A549 (cell line): ENCODE measurements at regions not wholly inside any gene's neighbourhood (a gene's known extent, or its start where the extent isn't known, plus 50 kb on each side); places are given as distances from the start of the nearest gene placed in this dataset.
"Not testable (repeated sequence)": the region's sequence is repeated elsewhere in the genome, so short reads cannot be mapped to it uniquely, and the experiment has no call there.

Experiments
- ATAC-seq, 2 experiments: fragments of 200-7000 bp in 1 of 2; fragments of >200 bp in 1 of 2; cut with Nextera tagmentation in 1 of 2; cut with Tn5 transposase in 1 of 2; 3 replicates each; pipeline versions ENCODE4 v1.8.0 to v1.9.1; 2018 to 2020; ENCODE audit warnings: mild to moderate bottlenecking in 1 of 2, moderate library complexity in 1 of 2
- CTCF ChIA-PET: fragments of 300-600 bp; sonication (Branson Sonifier 250); formaldehyde crosslinking; extraction: SDS; loops from one replicate; lab custom pipeline; 2021; ENCODE audit warnings: antibody characterized with exemption, inconsistent platforms; lab: Yijun Ruan, JAX
- POLR2A ChIA-PET: fragments of 350-600 bp; formaldehyde crosslinking; extraction: SDS; loops from one replicate; lab custom pipeline; 2021; ENCODE audit warnings: antibody characterized with exemption, inconsistent platforms; lab: Yijun Ruan, JAX
- DNase-seq, 2 experiments: peaks; one replicate each; pipeline versions ENCODE4 v3.0.0 to v3.0.0-alpha.2; 2011 to 2016; ENCODE audit warnings: low read depth in 1 of 2, low spot score in 1 of 2
- FAIRE-seq: peaks from 2 replicates; lab custom pipeline; 2011; peaks lifted over from hg19 to GRCh38; lab: Jason Lieb, UNC
- H3K27ac ChIP-seq, 2 experiments: fragments of >200 bp; sonication (Bioruptor Twin); formaldehyde crosslinking; 3 replicates each; pipeline ENCODE4 v1.5.1; 2016 to 2017
- H3K4me1 ChIP-seq: fragments of >200 bp; sonication (Bioruptor Twin); formaldehyde crosslinking; 3 replicates; pipeline ENCODE4 v1.6.1; 2016
- H3K4me2 ChIP-seq: fragments of >200 bp; sonication (Bioruptor Twin); formaldehyde crosslinking; 3 replicates; pipeline ENCODE4 v1.6.1; 2016
- H3K4me3 ChIP-seq: fragments of >200 bp; sonication (Bioruptor Twin); formaldehyde crosslinking; 3 replicates; pipeline ENCODE4 v1.5.1; 2016
- H3K9me3 ChIP-seq: fragments of >200 bp; sonication (Bioruptor Twin); formaldehyde crosslinking; 3 replicates; pipeline ENCODE4 v1.6.1; 2016
- BHLHE40 ChIP-seq: IDR thresholded peaks from 2 replicates; pipeline ENCODE4 v1.6.1; 2012; ENCODE audit warnings: low read depth, low read length, inconsistent platforms
- CEBPB ChIP-seq, 2 experiments: fragments of >200 bp in 1 of 2; sonication (Bioruptor Twin) in 1 of 2; formaldehyde crosslinking in 1 of 2; IDR thresholded peaks; 2 replicates each; pipeline ENCODE4 v1.6.1; 2012 to 2016
- EP300 ChIP-seq, 2 experiments: fragments of >200 bp; sonication (Bioruptor Twin); formaldehyde crosslinking; IDR thresholded peaks; 2 replicates in 1 of 2; 3 replicates in 1 of 2; pipeline ENCODE4 v1.6.1; 2016 to 2017
- FOXS1 ChIP-seq: fragments of 250-450 bp; sonication (Bioruptor Pico); IDR thresholded peaks from 2 replicates; pipeline ENCODE4 v1.5.0; 2020; ENCODE audit warnings: mild to moderate bottlenecking, moderate library complexity
- HEYL ChIP-seq: fragments of 250-450 bp; sonication (Bioruptor Pico); IDR thresholded peaks from 2 replicates; pipeline ENCODE4 v1.8.0; 2021; ENCODE audit warnings: mild to moderate bottlenecking, moderate library complexity
- HOXB5 ChIP-seq: fragments of 250-450 bp; sonication (Bioruptor Pico); IDR thresholded peaks from 2 replicates; pipeline ENCODE4 v1.5.0; 2020; ENCODE audit warnings: mild to moderate bottlenecking, moderate library complexity
- JUN ChIP-seq, 2 experiments: fragments of >200 bp; sonication (Bioruptor Twin); formaldehyde crosslinking; IDR thresholded peaks; 2 replicates in 1 of 2; 3 replicates in 1 of 2; pipeline ENCODE4 v1.6.1; 2016 to 2017
- JUNB ChIP-seq: fragments of >200 bp; sonication (Bioruptor Twin); formaldehyde crosslinking; IDR thresholded peaks from 2 replicates; pipeline ENCODE4 v1.6.1; 2016
- KDM1A ChIP-seq: fragments of 200-600 bp; sonication (generic); IDR thresholded peaks from 2 replicates; pipeline ENCODE4 v1.6.1; 2016; ENCODE audit warnings: low read depth, mild to moderate bottlenecking
- KDM5A ChIP-seq: fragments of 200-600 bp; sonication (generic); IDR thresholded peaks from 2 replicates; pipeline ENCODE4 v1.6.1; 2016; ENCODE audit warnings: antibody characterized with exemption, mild to moderate bottlenecking
- MAFK ChIP-seq: fragments of 450-650 bp; IDR thresholded peaks from 2 replicates; pipeline ENCODE4 v1.6.1; 2014; ENCODE audit not compliant: partially characterized antibody
- NPAS2 ChIP-seq: fragments of 250-450 bp; sonication (Bioruptor Pico); IDR thresholded peaks from 2 replicates; pipeline ENCODE4 v1.8.0; 2022; ENCODE audit warnings: mild to moderate bottlenecking, moderate library complexity, borderline replicate concordance
- POLR2A ChIP-seq: IDR thresholded peaks from 2 replicates; pipeline ENCODE4 v1.6.1; 2012; ENCODE audit warnings: mild to moderate bottlenecking, low read length
- RAD21 ChIP-seq, 2 experiments: fragments of >200 bp in 1 of 2; sonication (Bioruptor Twin) in 1 of 2; formaldehyde crosslinking in 1 of 2; IDR thresholded peaks in 1 of 2; conservative IDR thresholded peaks in 1 of 2; 2 replicates in 1 of 2; 3 replicates in 1 of 2; pipeline ENCODE4 v1.6.1; 2012 to 2018; ENCODE audit warnings: inconsistent platforms in 1 of 2
- ZNF302 ChIP-seq: fragments of 250-450 bp; sonication (Bioruptor Pico); IDR thresholded peaks from 2 replicates; pipeline ENCODE4 v1.9.0; 2021; ENCODE audit warnings: inconsistent platforms, mild to moderate bottlenecking, moderate library complexity
- WGBS: methylation state at CpG from one replicate; pipeline ENCODE4 v1.1.6; 2017; ENCODE audit errors: missing lambda C conversion rate; 5-methylcytosine and 5-hydroxymethylcytosine counted together
- TF ChIP-seq, protein P1 (sequence below): fragments of >200 bp; sonication (Bioruptor Twin); formaldehyde crosslinking; IDR thresholded peaks from 2 replicates; pipeline ENCODE4 v1.6.1; 2016
- TF ChIP-seq, protein P2 (sequence below): IDR thresholded peaks from 2 replicates; pipeline ENCODE4 v1.6.1; 2012
- TF ChIP-seq, protein P3 (sequence below): fragments of >200 bp; sonication (Bioruptor Twin); formaldehyde crosslinking; IDR thresholded peaks from 3 replicates; pipeline ENCODE4 v1.6.1; 2016
- TF ChIP-seq, protein P4 (sequence below): fragments of >200 bp; sonication (Bioruptor Twin); formaldehyde crosslinking; IDR thresholded peaks from 3 replicates; pipeline ENCODE4 v1.5.1; 2016
- TF ChIP-seq, protein P5 (sequence below): fragments of 450-650 bp; IDR thresholded peaks from 2 replicates; pipeline ENCODE4 v1.6.1; 2014; ENCODE audit warnings: antibody characterized with exemption

DNA sequence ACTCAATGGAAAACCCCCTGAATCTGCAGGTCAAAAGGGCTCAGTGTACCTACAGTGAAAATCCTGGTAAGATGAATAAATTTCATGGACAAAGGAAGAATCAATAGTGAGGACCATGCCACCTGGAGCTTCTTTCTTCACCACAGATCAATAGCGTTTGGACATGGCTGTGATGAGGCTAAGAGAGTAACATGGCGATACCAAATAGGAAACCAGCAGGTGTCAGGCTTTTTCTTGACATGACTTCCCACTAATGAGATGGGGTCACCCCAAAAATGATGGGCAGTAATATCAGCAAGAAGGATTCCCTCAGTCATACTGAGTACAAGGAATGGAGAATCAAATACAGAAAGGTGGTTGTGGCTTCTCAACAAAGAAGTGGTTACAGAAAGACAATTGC is 208.5 kb upstream of the PLPPR1 start:
- ATAC-seq (no peak), DNase-seq (no peak), FAIRE-seq (no peak)
- TF ChIP-seq HEYL (CRISPR knock-in tag) (no peak), POLR2A (no peak), HOXB5 (CRISPR knock-in tag) (no peak), MAFK (no peak), FOXS1 (CRISPR knock-in tag) (no peak), BHLHE40 (no peak), KDM5A (no peak), JUN (IDR thresholded peaks at IDR 0.05) (no peak), RAD21 (conservative IDR thresholded peaks at IDR 0.05 in 1 of 2, IDR thresholded peaks at IDR 0.05 in 1 of 2) (no peak), CEBPB (IDR thresholded peaks at IDR 0.05) (no peak), ZNF302 (CRISPR knock-in tag) (no peak)
- TF ChIP-seq, protein P1, sequence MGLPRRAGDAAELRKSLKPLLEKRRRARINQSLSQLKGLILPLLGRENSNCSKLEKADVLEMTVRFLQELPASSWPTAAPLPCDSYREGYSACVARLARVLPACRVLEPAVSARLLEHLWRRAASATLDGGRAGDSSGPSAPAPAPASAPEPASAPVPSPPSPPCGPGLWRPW = no peak
- TF ChIP-seq, protein P2, sequence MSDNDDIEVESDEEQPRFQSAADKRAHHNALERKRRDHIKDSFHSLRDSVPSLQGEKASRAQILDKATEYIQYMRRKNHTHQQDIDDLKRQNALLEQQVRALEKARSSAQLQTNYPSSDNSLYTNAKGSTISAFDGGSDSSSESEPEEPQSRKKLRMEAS = no peak
- TF ChIP-seq, protein P3, sequence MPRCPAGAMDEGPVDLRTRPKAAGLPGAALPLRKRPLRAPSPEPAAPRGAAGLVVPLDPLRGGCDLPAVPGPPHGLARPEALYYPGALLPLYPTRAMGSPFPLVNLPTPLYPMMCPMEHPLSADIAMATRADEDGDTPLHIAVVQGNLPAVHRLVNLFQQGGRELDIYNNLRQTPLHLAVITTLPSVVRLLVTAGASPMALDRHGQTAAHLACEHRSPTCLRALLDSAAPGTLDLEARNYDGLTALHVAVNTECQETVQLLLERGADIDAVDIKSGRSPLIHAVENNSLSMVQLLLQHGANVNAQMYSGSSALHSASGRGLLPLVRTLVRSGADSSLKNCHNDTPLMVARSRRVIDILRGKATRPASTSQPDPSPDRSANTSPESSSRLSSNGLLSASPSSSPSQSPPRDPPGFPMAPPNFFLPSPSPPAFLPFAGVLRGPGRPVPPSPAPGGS = no peak
- TF ChIP-seq, protein P4, sequence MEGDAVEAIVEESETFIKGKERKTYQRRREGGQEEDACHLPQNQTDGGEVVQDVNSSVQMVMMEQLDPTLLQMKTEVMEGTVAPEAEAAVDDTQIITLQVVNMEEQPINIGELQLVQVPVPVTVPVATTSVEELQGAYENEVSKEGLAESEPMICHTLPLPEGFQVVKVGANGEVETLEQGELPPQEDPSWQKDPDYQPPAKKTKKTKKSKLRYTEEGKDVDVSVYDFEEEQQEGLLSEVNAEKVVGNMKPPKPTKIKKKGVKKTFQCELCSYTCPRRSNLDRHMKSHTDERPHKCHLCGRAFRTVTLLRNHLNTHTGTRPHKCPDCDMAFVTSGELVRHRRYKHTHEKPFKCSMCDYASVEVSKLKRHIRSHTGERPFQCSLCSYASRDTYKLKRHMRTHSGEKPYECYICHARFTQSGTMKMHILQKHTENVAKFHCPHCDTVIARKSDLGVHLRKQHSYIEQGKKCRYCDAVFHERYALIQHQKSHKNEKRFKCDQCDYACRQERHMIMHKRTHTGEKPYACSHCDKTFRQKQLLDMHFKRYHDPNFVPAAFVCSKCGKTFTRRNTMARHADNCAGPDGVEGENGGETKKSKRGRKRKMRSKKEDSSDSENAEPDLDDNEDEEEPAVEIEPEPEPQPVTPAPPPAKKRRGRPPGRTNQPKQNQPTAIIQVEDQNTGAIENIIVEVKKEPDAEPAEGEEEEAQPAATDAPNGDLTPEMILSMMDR = no peak
- TF ChIP-seq, protein P5, sequence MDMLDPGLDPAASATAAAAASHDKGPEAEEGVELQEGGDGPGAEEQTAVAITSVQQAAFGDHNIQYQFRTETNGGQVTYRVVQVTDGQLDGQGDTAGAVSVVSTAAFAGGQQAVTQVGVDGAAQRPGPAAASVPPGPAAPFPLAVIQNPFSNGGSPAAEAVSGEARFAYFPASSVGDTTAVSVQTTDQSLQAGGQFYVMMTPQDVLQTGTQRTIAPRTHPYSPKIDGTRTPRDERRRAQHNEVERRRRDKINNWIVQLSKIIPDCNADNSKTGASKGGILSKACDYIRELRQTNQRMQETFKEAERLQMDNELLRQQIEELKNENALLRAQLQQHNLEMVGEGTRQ = no peak
- no peak overlapping the region for H3K4me2 ChIP-seq
- 13% methylated on average over 2 of the region's 2 CpGs for WGBS
- H3K4me1 ChIP-seq = no peaks in the 10 kb centered on the region
- no peak overlapping the region for H3K27ac ChIP-seq
- ChIA-PET POLR2A (no interaction called here), CTCF (no interaction called here)
- H3K9me3 ChIP-seq = no peaks in the 10 kb centered on the region
- H3K4me3 ChIP-seq = no peak overlapping the region

DNA sequence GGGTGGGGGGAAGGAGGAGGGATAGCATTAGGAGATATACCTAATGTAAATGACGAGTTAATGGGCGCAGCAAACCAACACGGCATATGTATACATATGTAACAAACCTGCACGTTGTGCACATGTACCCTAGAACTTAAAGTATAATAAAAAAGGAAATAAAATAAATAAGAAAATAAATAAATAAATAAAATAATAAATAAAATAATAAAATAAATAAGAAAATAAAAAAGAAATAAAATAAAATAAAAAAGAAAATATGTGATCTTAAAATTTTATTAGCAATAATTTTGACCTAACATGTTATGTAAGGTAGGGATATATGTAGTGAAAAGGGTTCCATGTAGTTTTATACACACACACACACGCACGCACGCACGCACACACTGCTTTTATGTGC is 195.5 kb upstream of the PLPPR1 start:
- ATAC-seq, FAIRE-seq, H3K27ac ChIP-seq, H3K4me2 ChIP-seq, CTCF ChIA-PET, H3K9me3 ChIP-seq, H3K4me1 ChIP-seq, H3K4me3 ChIP-seq, POLR2A ChIA-PET, DNase-seq: not testable (repeated sequence)
- WGBS = 42% methylated on average over 8 of the region's 8 CpGs

DNA sequence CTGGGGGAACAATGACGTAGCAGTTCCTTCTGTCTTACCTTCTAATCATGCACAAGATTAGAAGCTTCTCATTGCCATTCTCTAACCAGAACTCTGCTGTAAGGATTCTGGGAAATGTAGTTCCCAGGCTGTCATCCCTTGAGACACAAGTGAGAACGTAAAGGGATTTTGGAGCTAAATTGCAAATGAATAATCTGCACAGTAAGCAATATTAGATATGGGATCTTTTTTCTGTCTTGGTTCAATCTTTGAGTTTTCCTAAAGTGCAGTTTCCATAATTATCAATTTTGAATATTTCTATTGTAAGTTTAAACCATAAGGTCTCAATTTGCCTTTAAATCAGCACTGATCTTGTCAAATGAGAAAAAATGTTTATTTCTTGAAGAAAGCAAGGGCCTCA is 189.7 kb upstream of the PLPPR1 start:
- H3K4me1 ChIP-seq = no peaks in the 10 kb centered on the region
- ChIA-PET CTCF (interaction anchor here (1.4 kb wide), 1 partner anchor 9 kb away, joined by 3 read pairs; no protein-coding TSS in a partner anchor), POLR2A (no interaction called here)
- H3K9me3 ChIP-seq = no peaks in the 10 kb centered on the region
- H3K4me2 ChIP-seq = no peak overlapping the region
- DNase-seq (no peak), ATAC-seq (no peak), FAIRE-seq (no peak)
- TF ChIP-seq KDM1A (no peak), MAFK (peak; percentile 88)
- H3K4me3 ChIP-seq = no peak overlapping the region
- 16% methylated on average over 2 of the region's 2 CpGs for WGBS
- no peak overlapping the region for H3K27ac ChIP-seq

DNA sequence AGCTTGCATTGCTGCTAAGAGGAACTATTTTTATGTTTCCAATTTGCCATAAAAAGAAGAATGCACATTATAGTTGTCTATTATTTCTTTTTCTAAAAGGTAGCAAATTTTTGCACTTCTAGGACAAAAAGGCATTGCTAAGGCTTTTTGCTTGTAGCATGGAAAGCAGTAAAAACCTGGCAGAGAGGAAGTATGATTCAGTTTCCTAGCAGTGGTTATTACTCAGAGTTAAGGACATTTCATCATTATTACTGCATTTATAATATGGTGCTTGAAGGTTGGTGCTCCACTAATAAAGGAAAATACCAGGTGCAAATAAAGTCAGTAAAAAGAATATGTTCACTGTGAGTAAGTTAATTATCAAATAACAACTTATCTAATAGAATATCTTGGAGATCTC is 179.8 kb upstream of the PLPPR1 start:
- Histone ChIP-seq H3K4me1 (no peaks in the 10 kb centered on the region), H3K9me3 (no peaks in the 10 kb centered on the region), H3K27ac (no peak overlapping the region), H3K4me3 (no peak overlapping the region), H3K4me2 (no peak overlapping the region)
- ATAC-seq (no peak), DNase-seq (no peak), FAIRE-seq (no peak)
- TF ChIP-seq HOXB5 (CRISPR knock-in tag) = no peak
- TF ChIP-seq KDM1A = no peak
- TF ChIP-seq EP300 (IDR thresholded peaks at IDR 0.05) = no peak
- TF ChIP-seq, protein P3 = no peak
- TF ChIP-seq NPAS2 = no peak
- TF ChIP-seq JUNB = no peak
- TF ChIP-seq KDM5A = no peak
- CTCF ChIA-PET = interaction anchor here (1.0 kb wide), 1 partner anchor 9 kb away, joined by 3 read pairs; no protein-coding TSS in a partner anchor
- POLR2A ChIA-PET = no interaction called here
